Endothelial cell of umbilical vein (primary cell): ENCODE measurements at regions not wholly inside any gene's neighbourhood (a gene's known extent, or its start where the extent isn't known, plus 50 kb on each side); places are given as distances from the start of the nearest gene placed in this dataset.

Source experiments
- BruUV-seq: library from RNA; stranded (reverse); fragments of 400-500 nt; replicated peaks from 2 replicates; lab custom pipeline; 2021; lab: Mats Ljungman, UMichigan
- CTCF ChIA-PET: fragments of 300-600, 350-600 bp; sonication (Branson Sonifier 250); formaldehyde crosslinking; loops from one replicate; lab custom pipeline; 2021; ENCODE audit warnings: antibody characterized with exemption, inconsistent platforms; lab: Charles Lee
- POLR2A ChIA-PET: fragments of 300-600, 350-600 bp; sonication (Branson Sonifier 250); formaldehyde crosslinking; loops from one replicate; lab custom pipeline; 2021; ENCODE audit warnings: antibody characterized with exemption, inconsistent platforms; lab: Charles Lee
- DNase-seq: peaks from one replicate; pipeline ENCODE4 v3.0.0-alpha.2; 2011; ENCODE audit warnings: low read depth, low spot score
- FAIRE-seq: peaks from 2 replicates; lab custom pipeline; 2011; peaks lifted over from hg19 to GRCh38; lab: Jason Lieb, UNC
- H2AFZ ChIP-seq: 2 replicates; pipeline ENCODE4 v1.6.0; 2012; ENCODE audit warnings: low read depth, low read length, control low read depth, inconsistent platforms
- H3K27ac ChIP-seq: 2 replicates; pipeline ENCODE4 v1.5.1; 2011; ENCODE audit warnings: low read depth, mild to moderate bottlenecking, control low read depth, low read length, moderate library complexity; ENCODE audit not compliant: insufficient read depth
- H3K27me3 ChIP-seq, 2 experiments: 2 replicates each; pipeline versions ENCODE4 v1.6.0 to v1.6.1; 2011; ENCODE audit warnings: low read length in 2 of 2, mixed read lengths in 1 of 2; ENCODE audit not compliant: control insufficient read depth in 2 of 2, insufficient read depth in 2 of 2
- H3K36me3 ChIP-seq, 2 experiments: 2 replicates in 1 of 2; 3 replicates in 1 of 2; pipeline ENCODE4 v1.5.1; 2011; ENCODE audit warnings: low read length in 2 of 2, mild to moderate bottlenecking in 1 of 2, moderate library complexity in 1 of 2; ENCODE audit not compliant: control insufficient read depth in 2 of 2, insufficient read depth in 2 of 2; ENCODE audit errors: extremely low read depth in 1 of 2
- H3K4me1 ChIP-seq: 3 replicates; pipeline ENCODE4 v1.5.1; 2011; ENCODE audit warnings: mild to moderate bottlenecking, low read length; ENCODE audit not compliant: control insufficient read depth, insufficient read depth; ENCODE audit errors: extremely low read depth
- H3K4me2 ChIP-seq: 2 replicates; pipeline ENCODE4 v1.6.1; 2011; ENCODE audit warnings: low read length, control low read depth, mixed read lengths; ENCODE audit not compliant: insufficient read depth
- H3K4me3 ChIP-seq, 3 experiments: fragments of 200-600 bp in 1 of 3; sonication (generic), shearing (Covaris generic) in 1 of 3; replicated peaks in 1 of 3; 2 replicates each; pipeline ENCODE4 v1.5.1; 2011 to 2016; ENCODE audit warnings: control low read depth in 3 of 3, low read length in 3 of 3, mild to moderate bottlenecking in 2 of 3, inconsistent platforms in 1 of 3, low read depth in 1 of 3, moderate library complexity in 1 of 3; ENCODE audit not compliant: insufficient read depth in 1 of 3
- H3K79me2 ChIP-seq: 2 replicates; pipeline ENCODE4 v1.6.0; 2012; ENCODE audit warnings: low read length, inconsistent platforms; ENCODE audit not compliant: control insufficient read depth, insufficient read depth
- H3K9ac ChIP-seq: replicated peaks from 2 replicates; pipeline ENCODE3; 2011; ENCODE audit warnings: low read length, control low read depth; ENCODE audit not compliant: insufficient read depth; ENCODE audit errors: extremely low read depth
- H3K9me1 ChIP-seq: replicated peaks from 3 replicates; pipeline ENCODE4 v1.6.0; 2011; ENCODE audit warnings: mild to moderate bottlenecking, low read length; ENCODE audit not compliant: control insufficient read depth, insufficient read depth; ENCODE audit errors: extremely low read depth
- H3K9me3 ChIP-seq: replicated peaks from 2 replicates; pipeline ENCODE4 v1.5.1; 2012; ENCODE audit warnings: low read length, inconsistent platforms; ENCODE audit not compliant: control insufficient read depth, insufficient read depth
- H4K20me1 ChIP-seq: replicated peaks from 2 replicates; pipeline ENCODE3; 2011; ENCODE audit warnings: mild to moderate bottlenecking, low read length; ENCODE audit not compliant: control insufficient read depth, insufficient read depth; ENCODE audit errors: extremely low read depth
- CTCF ChIP-seq, 2 donors: IDR thresholded peaks; 1 replicate in 1 of 2; 2 replicates in 1 of 2; pipeline ENCODE4 v1.5.1; 2011; ENCODE audit warnings: low read length in 2 of 2, mild to moderate bottlenecking in 2 of 2, moderate library complexity in 2 of 2, control low read depth in 1 of 2, inconsistent platforms in 1 of 2, low read depth in 1 of 2; ENCODE audit not compliant: insufficient read depth in 1 of 2; ENCODE audit errors: extremely low read depth in 1 of 2
- EZH2 ChIP-seq: IDR thresholded peaks from 2 replicates; pipeline ENCODE4 v1.6.1; 2012; ENCODE audit warnings: borderline replicate concordance, low read depth, mild to moderate bottlenecking, moderate library complexity, low read length, inconsistent platforms; ENCODE audit not compliant: severe bottlenecking
- FOS ChIP-seq: IDR thresholded peaks from 2 replicates; pipeline ENCODE4 v1.6.1; 2011; ENCODE audit warnings: mild to moderate bottlenecking, low read length, moderate library complexity, borderline replicate concordance; ENCODE audit not compliant: insufficient read depth
- GATA2 ChIP-seq: IDR thresholded peaks from 2 replicates; pipeline ENCODE4 v1.7.0; 2011; ENCODE audit warnings: low read depth, mild to moderate bottlenecking, moderate library complexity, mixed read lengths, low read length; ENCODE audit not compliant: insufficient read length, insufficient read depth
- JUN ChIP-seq: IDR thresholded peaks from 2 replicates; pipeline ENCODE4 v1.6.1; 2011; ENCODE audit warnings: borderline replicate concordance, low read depth; ENCODE audit not compliant: insufficient read length, insufficient read depth
- MYC ChIP-seq: IDR thresholded peaks from one replicate; pipeline ENCODE4 v1.6.1; 2011; ENCODE audit warnings: mild to moderate bottlenecking, low read depth, low read length
- POLR2A ChIP-seq: IDR thresholded peaks from 2 replicates; pipeline ENCODE4 v1.6.1; 2012; ENCODE audit warnings: low read depth, mild to moderate bottlenecking, control low read depth, low read length
- POLR2AphosphoS5 ChIP-seq: IDR thresholded peaks from 2 replicates; pipeline ENCODE4 v1.6.1; 2012; ENCODE audit warnings: low read depth, mild to moderate bottlenecking, control low read depth, low read length, moderate library complexity; ENCODE audit not compliant: insufficient read depth
- dilution Hi-C: fragments of 300-500 bp; cut with MboI; formaldehyde crosslinking; loops from one replicate; pipeline ENCODE4 v1.15.0; 2019; ENCODE audit warnings: low sequenced_read_pairs; ENCODE audit not compliant: extremely low pct_ligation_motif_present
- intact Hi-C: fragments of 100-400 bp; cut with micrococcal nuclease; formaldehyde crosslinking; loops from one replicate; pipeline ENCODE4 v1.10.0; 2022
- TF ChIP-seq, protein P1 (sequence below): IDR thresholded peaks from 2 replicates; pipeline ENCODE4 v1.6.1; 2011; ENCODE audit not compliant: insufficient read depth, insufficient read length

DNA sequence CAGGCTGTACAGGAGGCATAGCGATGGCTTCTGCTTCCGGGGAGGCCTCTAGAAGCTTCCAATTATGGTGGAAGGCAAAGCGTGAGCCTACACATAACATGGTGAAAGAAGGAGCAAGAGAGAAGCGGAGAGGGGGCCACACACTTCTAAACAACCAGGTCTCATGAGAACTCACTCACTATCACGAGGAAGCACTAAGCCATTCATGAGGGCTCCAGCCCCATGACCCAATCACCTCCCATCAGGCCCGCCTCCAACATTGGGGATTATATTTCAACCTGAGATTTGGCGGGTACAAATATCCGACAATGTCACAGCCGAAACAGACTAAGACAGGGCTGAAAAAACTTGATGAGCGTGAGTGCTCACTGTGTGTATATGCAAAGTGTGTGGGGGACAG lies 89.3 kb upstream of the CNIH3 start:
- Histone ChIP-seq H3K4me2 (no peak overlapping the region), H3K9me3 (no peaks in the 10 kb centered on the region), H4K20me1 (no peaks in the 10 kb centered on the region), H3K4me3 (no peak overlapping the region), H3K4me1 (peaks cover 15% of the 10 kb centered on the region), H3K27ac (no peak overlapping the region), H3K9ac (no peak overlapping the region), H3K36me3 (no peaks in the 10 kb centered on the region), H3K79me2 (no peaks in the 10 kb centered on the region), H3K9me1 (no peaks in the 10 kb centered on the region), H3K27me3 (no peaks in the 10 kb centered on the region), H2AFZ (no peak overlapping the region)
- ChIA-PET CTCF (interaction anchor here (1.3 kb wide), 1 partner anchor 14 kb away, joined by 4 read pairs; no protein-coding TSS in a partner anchor), POLR2A (no interaction called here)
- TF ChIP-seq EZH2 (no peak), CTCF (IDR thresholded peaks at IDR 0.05; ENCODE audit: extremely low read depth in 1 of 2, insufficient read depth in 1 of 2, low read depth in 1 of 2, low read length in 2 of 2) (no peak), POLR2A (no peak)
- DNase-seq: no peak
- intact Hi-C loops (no loop called here), dilution Hi-C loops (no loop called here)
- no TSS peak for BruUV-seq
- FAIRE-seq: no peak

DNA sequence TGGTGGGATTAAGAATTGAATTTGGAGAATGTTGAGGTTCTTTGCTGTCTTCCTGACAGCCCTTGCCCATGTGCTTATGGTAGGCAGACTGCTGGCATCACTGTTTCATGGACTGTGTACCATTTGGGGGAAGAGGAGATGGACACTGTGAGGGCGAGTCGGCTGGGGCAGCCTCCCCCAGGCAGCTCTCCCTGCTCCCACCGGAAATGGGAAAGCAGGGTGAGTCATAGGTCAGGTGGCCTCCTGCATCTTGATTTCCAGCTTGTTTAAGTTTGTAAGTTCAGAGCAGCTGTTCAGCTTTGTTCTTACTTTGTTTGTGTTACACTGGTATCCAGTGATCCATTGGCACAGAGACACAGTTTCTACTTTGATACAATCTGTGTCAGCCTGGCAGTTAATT lies 87.2 kb upstream of the CNIH3 start:
- FAIRE-seq: peak; percentile 88
- intact Hi-C loops: loop anchor here (1.0 kb wide), 1 partner anchor 11 kb away; no protein-coding TSS in a partner anchor

More for the DNA sequence above, 87.2 kb upstream of the CNIH3 start:
- H3K9ac ChIP-seq: no peak overlapping the region
- peak; percentile 84 for DNase-seq
- H3K4me2 ChIP-seq: peak overlapping the region; percentile 23
- H3K36me3 ChIP-seq: no peaks in the 10 kb centered on the region
- dilution Hi-C loops: no loop called here
- no peak for TF ChIP-seq POLR2A
- TF ChIP-seq FOS: peak; percentile 87
- no peak for TF ChIP-seq MYC
- TF ChIP-seq JUN: peak; percentile 87
- TF ChIP-seq, protein P1, sequence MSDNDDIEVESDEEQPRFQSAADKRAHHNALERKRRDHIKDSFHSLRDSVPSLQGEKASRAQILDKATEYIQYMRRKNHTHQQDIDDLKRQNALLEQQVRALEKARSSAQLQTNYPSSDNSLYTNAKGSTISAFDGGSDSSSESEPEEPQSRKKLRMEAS: peak; percentile 8
- peak; percentile 48 for TF ChIP-seq POLR2AphosphoS5
- TF ChIP-seq CTCF (IDR thresholded peaks at IDR 0.05; ENCODE audit: extremely low read depth in 1 of 2, insufficient read depth in 1 of 2, low read depth in 1 of 2, low read length in 2 of 2): no peak
- no peak for TF ChIP-seq EZH2
- peak; percentile 69 for TF ChIP-seq GATA2
- H3K27ac ChIP-seq: no peak overlapping the region
- H3K4me3 ChIP-seq: no peak overlapping the region
- no peaks in the 10 kb centered on the region for H4K20me1 ChIP-seq
- H3K9me3 ChIP-seq: no peaks in the 10 kb centered on the region
- H3K9me1 ChIP-seq: no peaks in the 10 kb centered on the region
- H3K27me3 ChIP-seq: no peaks in the 10 kb centered on the region
- CTCF ChIA-PET: interaction anchor here (0.5 to 2.4 kb wide), 14 partner anchors 10 to 324 kb away, joined by 3 to 11 read pairs (median 4); no protein-coding TSS in a partner anchor
- POLR2A ChIA-PET: interaction anchor here (1.8 kb wide), 1 partner anchor 14 kb away, joined by 7 read pairs; no protein-coding TSS in a partner anchor
- H3K4me1 ChIP-seq: peaks cover 15% of the 10 kb centered on the region
- no TSS peak for BruUV-seq
- H3K79me2 ChIP-seq: no peaks in the 10 kb centered on the region
- peak overlapping the region; percentile 21 for H2AFZ ChIP-seq
